Kasumi-1 (cell line): ENCODE measurements at regions not wholly inside any gene's neighbourhood (a gene's known extent, or its start where the extent isn't known, plus 50 kb on each side); places are given as distances from the start of the nearest gene placed in this dataset.
"Not testable (repeated sequence)": the region's sequence is repeated elsewhere in the genome, so short reads cannot be mapped to it uniquely, and the experiment has no call there.

Experiments
- DNase-seq, 2 experiments: peaks; one replicate each; lab custom pipeline; 2025; lab: John Stamatoyannopoulos, UW

DNA sequence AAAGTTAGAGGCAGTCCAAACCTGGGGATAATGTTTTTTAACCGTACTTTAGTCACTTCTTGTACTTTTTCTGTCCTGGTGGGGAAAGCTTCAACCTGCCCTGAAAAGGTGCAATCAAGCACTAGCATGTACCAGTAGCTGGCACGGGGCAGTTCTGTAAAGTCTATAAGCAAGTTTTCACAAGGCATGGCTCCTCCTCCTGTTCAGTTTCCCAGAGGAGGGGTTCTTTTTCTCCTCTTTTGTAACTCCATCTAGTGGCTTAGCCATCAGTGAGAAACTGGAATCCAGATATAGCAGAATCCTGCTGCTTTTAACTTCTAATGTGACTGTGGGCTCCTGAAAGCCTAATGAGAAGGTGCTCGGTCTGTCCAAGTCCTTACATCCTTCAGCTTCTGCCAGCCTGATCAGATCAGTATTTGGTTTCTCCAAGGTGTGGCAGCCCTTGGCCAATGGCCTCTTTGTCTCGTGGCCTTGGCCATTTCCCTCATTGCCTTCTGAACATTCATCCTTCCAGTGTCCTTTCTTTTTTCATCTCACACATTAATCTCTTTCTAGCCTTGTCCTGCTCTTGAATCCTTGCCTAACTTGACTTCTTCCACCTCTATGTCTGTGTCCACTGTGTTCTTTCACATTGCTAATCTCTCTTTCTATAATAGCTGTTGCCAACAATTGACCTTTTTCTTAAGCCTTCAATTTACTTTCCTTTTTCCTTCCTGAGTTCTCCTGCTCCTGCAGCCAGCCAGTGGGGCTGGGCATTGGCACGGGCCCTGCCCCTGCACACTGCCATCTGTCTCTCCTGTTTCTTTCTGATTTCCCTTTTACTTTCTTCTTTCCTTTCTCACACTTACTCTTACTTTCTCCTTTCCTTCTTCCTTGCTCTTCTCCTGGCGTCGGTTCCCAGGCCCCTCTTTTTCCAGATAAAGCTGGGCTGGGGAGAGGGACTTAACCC is 222.0 kb upstream of the SYNCRIP start:
- DNase-seq, result peak; percentile 19 to 25

DNA sequence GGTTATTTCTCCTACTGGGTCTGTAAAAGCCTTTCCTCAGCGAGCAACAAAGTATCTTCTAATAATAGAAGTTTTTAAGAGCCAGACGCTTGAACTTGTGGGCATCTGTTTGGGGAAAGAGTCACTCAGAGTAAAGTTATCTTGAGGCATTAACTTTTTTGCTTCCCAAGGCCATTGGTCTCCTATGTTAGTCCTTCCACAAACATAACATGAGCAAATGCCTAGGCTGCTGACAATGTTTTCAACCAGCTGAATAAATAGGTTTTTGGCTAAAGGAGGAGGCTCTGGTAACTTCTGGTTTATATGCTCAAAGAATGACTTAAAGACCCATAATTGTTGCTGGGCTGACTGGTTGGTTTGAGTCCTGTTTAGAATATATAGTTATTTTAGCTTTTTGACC is 213.5 kb upstream of the SYNCRIP start:
- DNase-seq, result no peak

DNA sequence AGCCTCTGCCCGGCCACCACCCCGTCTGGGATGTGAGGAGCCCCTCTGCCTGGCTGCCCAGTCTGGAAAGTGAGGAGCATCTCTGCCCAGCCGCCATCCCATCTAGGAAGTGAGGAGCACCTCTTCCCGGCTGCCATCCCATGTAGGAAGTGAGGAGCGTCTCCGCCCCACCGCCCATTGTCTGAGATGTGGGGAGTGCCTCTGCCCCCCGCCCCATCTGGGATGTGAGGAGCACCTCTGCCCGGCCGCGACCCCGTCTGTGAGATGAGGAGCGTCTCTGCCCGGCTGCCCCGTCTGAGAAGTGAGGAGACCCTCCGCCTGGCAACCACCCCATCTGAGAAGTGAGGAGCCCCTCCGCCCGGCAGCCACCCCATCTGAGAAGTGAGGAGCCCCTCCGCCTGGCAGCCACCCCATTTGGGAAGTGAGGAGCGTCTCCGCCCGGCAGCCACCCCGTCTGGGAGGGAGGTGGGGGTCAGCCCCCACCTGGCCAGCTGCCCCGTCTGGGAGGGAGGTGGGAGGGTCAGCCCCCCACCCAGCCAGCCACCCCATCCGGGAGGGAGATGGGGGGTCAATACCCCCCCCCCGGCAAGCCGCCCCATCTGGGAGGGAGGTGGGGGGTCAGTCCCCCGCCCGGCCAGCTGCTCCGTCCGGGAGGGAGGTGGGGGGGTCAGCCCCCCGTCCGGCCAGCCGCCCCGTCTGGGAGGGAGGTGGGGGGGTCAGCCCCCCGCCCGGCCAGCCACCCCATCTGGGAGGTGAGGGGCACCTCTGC is 195.8 kb upstream of the SYNCRIP start:
- not testable (repeated sequence) for DNase-seq

DNA sequence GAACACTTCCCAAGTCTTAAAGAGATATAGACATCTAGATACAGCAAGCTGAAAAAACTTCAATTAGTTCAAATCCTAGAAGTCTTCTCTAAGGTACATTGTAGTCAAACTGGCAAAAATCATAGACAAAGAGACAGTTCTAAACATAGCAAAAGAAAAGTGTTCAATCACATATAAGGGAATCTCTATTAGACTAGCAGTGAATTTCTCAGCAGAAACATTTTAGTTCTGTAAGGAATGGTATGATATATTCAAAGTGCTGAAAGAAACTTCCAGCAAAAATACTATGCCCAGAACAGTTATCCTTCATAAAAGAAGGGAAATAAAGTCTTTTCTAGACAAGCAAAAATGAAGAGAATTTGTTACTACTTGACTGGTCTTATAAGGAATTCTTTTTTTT is 186.3 kb upstream of the SYNCRIP start:
- DNase-seq, result no peak

DNA sequence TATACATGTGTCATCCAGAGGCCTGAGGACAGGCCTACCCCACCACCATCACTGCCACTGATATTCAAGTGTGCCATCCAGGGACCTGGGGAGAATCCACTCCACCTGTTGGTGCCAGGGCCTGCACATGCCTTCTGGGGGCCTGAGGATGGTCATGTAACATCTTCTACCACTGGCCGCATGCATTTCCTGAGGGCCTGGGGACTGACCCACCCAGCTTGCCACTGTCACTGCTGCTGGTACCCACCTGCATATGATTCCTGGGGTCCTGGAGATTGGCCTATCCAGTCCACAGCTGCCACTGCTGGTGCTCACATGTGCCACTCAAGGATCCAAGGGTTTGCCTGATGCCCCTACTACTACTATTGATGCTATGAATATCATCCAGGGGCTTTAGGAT is 184.3 kb upstream of the SYNCRIP start:
- DNase-seq, result no peak

DNA sequence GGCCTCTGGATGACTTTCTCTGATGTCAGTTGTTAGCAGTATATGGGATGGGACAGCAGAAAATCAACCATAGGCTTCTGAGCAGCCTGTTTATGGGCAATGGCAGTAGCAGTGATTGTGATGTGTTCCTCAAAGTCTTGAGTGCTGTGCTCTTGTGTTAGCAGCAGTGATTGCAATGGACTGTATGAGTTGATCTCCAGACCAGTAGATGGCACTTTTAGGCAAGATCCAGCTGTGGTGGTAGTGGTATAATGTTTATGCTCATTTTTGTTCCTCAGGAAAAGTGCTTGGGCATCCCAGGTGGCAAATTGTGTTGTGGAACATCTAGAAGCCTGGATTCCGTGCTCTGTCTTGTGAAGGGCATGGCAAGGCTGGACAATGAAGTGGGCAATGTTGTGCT is 181.6 kb upstream of the SYNCRIP start:
- no peak for DNase-seq

DNA sequence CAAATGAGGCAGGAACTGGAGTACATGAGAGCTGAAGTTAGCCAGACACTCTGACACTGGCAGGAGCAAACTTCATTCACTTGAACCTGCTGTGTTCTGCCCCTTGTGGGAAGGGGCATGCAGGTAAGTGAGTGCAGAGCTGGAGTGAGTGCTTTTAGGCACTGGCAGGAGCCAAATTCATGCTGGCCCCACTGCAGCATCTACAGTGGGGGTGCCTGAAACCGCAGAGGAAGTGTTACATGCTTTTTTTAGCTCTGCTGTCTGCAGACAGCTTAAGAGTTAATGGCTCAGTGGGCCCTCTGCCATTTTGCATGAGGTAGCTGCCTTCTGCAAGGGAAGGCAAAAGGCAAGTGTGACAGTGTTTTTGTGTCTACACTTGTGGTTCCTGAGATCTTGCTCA is 167.9 kb upstream of the SYNCRIP start:
- DNase-seq, result peak; percentile 27 to 29

DNA sequence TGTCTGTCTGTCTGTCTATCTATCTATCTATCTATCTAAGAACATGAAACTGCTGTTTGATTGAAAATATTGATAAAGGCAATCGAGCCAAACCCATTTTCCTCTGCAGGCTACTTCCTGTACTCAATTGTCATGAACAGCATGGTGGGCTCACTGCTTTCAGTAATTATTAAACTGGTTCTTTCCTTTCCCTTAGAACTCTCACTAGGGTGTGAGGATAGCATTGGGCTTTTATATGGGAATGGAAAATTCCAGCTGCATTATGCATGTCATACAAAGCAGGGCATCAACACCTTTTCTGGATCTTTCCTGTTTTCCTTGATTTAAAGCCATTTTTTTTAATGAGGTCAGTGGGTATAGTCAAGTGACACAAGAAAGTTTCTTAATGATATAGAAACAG is 161.0 kb upstream of the SYNCRIP start:
- no peak for DNase-seq

DNA sequence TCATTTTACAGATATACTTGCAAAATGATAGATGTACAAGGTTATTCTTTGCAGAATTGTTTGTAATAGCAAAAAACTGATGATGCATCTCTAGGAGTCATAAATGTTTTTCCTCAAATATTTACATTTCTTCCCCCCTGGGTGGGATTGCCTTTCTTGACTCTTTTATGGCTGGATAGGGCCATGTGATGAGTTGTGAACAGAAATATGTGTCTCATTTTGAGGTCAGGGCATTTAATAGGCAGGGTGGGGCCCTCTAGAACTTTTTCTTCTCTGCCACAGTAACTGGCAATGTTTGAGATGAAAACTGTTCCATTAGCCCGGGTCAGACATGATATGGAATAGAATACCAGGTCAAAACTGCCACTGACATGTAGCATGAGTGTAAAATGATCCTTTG is 159.5 kb upstream of the SYNCRIP start:
- DNase-seq, result no peak

DNA sequence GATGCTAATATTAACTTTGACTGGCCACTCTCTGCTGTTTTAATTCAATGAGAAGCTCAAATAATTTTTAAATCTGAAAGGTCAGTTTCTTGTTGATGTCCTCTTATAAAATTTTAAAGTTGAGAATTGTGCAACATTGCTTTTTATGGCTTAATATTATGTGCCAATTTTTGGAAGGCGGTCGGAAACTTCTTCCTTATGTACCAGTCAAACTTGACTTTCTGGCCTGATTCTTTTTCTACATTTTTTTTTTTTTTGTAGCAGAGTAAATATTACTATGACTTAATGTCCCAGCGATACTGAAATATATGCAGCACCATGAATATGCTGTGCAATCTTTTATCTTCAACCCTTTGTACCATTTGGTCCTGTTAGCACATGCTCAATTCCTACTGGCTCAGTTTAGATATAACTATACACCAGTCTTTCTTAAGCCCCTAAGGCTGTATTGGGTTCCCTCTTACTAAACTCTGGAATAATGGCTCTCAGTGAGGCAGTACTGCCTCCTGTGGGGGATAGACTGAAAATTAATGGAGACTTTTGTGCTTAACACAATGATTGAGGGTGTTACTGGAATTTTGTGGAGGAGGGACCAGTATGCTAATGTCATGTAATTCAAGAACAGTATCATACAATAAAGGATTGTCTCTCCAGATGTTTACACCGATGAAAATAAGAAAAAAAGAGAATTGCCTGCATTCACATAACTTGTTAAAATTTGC is 156.4 kb upstream of the SYNCRIP start:
- DNase-seq, result no peak

DNA sequence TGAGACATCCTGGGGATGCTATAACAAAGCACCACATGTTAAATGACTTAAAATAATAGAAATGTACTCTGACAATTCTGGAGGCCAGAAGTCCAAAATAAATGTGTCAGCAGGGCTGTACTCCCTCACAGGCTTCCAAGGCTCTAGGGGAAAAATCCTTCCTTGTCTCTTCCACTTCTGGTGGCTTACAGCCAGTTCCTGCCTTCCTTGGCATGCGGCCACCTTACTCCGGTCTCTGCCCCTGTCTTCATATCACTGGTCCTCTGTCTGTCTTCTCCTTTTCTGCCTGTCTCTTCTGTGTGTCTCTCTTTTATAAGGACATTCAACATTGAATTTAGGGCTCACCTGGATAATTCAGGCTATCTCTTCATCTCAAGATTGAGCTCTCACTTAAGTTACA is 155.3 kb upstream of the SYNCRIP start:
- DNase-seq, result no peak

DNA sequence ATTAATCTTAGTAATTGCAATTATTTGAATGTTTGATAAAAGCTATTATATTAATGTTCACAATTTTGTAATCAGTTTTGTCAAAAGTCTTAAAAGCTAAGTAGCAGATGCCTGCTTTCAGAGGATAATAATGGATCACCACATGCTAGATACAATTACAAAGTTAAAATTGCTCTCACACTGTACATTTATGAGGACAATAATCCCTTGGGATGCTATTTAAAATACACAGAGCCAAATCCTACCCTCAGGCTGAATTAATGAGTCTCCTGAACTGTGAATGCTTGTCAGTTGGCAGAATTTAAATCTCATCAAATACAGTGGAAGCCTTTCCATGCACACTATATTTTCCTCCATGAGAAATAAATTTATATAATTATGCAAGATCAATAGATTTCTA is 153.3 kb upstream of the SYNCRIP start:
- no peak for DNase-seq

DNA sequence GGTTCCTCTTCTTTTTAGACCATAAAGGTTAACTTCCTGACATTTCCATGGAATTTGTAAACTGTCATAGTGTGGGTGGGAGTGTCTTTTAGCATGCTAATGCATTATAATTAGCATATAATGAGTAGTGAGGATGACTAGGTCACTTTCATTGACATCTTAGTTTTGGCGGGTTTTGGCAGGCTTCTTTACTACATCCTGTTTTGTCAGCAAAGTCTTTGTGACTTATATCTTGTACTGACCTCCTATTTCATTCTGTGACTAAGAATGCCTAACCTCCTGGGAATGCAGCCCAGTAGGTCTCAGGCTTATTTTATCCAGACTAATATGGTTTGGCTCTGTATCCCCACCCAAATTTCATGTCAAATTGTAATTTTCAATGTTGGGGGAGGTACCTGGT is 149.6 kb upstream of the SYNCRIP start:
- DNase-seq, result no peak

DNA sequence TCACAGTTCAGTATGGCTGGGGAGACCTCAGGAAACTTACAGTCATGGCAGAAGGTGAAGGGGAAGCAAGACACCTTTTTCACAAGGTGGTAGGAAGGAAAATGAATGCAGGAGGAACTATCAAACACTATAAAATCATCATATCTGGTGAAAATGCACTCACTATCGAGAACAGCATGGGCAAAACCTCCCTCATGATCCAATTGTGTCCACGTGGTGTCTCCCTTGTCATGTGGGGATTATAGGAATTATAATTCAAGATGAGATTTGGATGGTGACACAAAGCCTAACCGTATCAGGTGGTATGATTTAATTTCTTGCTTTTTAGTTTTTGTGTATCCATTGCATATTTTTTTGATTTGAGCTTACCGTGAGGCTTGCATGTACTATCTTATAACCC is 133.2 kb upstream of the SYNCRIP start:
- DNase-seq, result no peak

DNA sequence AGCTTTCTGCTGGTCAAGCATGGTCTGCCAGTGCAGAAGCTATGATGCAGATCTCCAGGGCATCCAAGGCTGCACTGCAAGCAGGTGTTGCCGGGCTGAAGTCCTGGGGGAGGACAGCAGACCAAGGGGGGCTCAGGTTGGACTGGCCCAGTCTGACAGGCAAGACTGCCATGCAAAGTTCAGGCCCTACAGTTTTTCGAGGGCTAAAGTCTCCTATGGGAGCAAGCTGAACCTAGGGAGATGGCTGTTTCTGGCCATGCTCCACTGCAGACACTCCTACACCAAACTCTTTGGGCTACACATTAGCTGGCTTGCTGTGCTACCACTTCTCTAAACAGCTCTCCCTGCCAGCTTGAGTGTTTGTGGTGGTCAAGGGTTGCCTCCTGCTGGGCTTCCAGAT is 130.0 kb upstream of the SYNCRIP start:
- no peak for DNase-seq

DNA sequence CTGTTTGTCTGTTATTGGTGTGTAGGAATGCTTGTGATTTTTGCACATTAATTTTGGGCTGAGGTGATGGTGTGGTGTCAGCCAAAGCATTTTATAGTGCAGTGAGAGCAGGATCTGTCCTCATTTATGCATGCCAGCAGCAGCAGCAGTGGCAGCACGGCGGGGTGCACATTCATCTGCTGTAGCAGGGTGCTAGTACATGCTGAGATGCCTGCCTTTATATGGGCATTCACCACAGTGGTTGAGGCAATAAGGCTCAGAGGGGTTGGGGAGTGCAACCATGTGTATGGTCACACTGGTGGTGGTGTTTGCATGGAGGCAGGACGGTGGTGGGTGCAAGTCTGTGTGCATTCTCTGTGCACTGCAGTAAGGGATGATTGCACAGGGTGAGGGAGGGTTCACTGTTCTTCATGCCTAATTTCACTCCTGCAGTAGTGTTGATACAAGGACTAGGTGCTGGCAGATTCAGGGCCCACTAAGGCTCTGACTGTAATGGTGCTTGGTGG is 129.3 kb upstream of the SYNCRIP start:
- DNase-seq, result no peak

DNA sequence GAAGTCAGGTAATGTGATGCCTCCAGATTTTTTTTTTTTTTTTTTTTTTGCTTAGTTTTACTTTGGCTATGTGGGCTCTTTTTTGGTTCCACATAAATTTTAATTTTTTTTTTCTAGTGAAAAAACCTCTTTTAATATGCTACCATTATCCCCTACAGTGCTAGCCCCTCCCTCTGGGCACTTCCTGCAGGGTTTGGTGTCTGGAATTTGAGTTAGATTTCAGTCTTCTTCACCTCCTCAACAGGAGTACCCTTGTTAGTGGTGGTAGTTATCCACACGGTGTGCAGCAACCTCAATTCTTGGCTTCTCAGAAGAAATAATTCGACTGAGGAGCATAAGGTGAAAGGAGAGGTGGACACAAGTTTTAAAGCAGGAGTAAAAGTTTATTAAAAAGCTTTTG is 128.8 kb upstream of the SYNCRIP start:
- no peak for DNase-seq

DNA sequence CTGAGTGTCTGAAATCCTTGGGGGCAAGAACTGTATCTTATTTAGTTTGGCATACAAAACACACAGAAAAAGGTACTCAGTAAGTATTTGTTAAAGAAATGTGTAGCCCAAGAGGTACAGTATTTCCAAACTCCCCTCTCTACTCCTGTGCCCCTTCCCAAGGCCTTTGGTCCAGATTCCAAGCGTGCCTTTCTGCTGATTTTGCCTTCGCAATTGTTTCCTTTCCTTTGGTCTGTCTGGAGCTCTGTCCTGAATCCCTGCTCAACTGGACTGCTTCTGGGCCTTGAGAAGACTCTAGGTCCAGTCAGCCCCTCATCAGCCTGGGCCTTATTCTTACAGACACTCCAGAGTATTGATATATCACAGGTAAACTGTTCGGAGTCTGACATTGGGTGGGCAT is 122.2 kb upstream of the SYNCRIP start:
- DNase-seq, result no peak

DNA sequence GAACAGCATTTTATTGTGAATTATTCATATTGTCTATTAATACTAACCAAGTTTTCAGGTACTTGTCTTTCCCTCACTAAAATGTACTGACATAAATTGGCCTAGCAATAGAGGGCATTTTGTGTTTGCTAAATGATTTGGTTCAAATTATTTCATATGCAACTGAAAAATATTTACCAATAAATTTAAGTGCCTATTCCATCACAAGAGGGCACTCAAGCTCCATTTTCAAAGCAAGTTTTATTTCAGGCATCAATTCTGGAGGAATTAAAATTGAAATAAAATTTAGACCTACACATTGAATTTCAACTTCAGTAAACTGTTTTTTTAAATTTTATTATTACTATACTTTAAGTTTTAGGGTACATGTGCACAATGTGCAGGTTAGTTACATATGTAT is 114.3 kb upstream of the SYNCRIP start:
- DNase-seq, result peak; percentile 31 to 47

DNA sequence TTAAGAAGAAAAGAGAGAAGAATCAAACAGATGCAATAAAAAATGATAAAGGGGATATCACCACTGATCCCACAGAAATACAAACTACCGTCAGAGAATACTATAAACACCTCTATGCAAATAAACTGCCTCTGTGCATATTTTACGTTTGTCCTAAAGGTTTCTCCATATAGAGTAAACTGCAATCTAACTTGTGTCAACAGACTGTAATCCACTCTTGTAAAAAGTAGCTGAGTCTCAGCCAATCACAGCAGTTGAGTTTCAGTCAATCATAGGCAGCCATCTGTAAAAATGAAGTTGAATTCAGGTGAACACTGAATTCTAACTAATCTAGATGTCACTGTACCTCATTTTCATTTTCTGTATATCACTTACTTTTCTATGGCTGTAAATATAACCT is 112.2 kb upstream of the SYNCRIP start:
- DNase-seq, result no peak

DNA sequence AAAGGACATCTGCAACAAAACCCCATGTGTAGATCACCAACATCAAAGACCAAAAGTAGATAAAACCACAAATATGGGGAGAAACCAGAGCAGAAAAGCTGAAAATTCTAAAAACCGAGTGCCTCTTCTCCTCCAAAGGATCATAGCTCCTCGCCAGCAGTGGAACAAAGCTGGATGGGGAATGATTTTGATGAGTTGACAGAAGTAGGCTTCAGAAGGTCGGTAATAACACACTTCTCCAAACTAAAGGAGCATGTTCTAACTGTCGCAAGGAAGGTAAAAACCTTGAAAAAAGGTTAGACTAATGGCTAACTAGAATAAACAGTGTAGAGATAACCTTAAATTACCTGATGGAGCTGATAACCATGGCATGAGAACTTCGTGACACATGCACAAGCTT is 109.9 kb upstream of the SYNCRIP start:
- no peak for DNase-seq

DNA sequence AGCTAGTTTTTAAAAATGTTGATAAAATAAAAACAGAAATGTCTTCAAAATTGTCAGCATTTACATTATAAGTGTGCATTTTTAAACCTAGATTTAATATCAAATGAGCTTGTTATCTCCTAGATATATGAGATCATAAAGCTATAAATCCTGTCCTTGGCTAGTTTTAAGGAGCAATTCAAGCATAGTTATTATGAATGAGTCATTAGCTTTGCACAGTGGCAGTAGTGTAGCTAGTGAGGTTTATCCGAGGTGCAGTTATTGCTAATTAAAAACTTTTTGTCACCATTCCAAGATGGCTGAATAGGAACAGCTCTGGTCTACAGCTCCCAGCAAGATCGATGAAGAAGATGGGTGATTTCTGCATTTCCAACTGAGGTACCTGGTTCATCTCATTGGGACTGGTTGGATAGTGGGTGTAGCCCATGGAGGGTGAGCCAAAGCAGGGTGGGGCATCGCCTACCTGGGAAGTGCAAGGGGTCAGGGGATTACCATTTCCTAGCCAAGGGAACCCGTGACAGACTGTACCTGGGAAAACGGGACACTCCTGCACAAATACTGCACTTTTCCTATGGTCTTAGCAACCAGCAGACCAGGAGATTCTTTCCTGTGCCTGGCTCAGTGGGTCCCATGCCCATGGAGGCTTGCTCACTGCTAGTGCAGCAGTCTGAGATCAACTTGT is 108.8 kb upstream of the SYNCRIP start:
- no peak for DNase-seq
